ENCODE measurements at regions not wholly inside any gene's neighbourhood (a gene's known extent, or its start where the extent isn't known, plus 50 kb on each side); places are given as distances from the start of the nearest gene placed in this dataset.

- Histone ChIP-seq H3K4me3 (no peak overlapping the region), H3K36me3 (ENCODE audit: low read depth) (no peaks in the 10 kb centered on the region), H3K9me3 (no peaks in the 10 kb centered on the region), H3K4me1 (ENCODE audit: low read depth) (peaks cover 8% of the 10 kb centered on the region)
- no peak for DNase-seq
- TF ChIP-seq CTCF (IDR thresholded peaks at IDR 0.05): no peak
- intact Hi-C loops (cut with DNase I, micrococcal nuclease): no loop called here
- ATAC-seq: no peak
Observed at GRCh38 chr2:200226451-200227426, 79.8 kb upstream of the SPATS2L start.

DNA sequence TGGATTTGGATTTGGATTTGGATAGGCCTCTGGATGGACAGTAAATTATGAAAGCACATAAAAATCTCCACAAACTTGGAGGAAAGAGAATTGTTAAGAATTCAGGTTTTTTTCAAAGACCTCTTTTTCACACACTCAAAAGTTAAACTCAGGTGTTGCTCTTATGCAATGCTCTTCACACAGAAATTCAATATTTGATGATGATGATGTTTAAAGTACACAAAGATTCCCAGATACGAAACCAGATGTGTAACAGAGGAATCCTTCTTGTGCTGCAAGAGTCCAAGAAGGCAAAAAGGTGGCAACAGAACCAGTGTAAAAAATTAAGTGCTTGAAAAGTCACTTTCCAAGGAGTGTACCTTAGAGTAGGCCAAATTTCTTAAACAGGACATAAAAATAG is 75.8 kb upstream of the SPATS2L start:
- intact Hi-C loops (cut with DNase I, micrococcal nuclease): no loop called here
- Histone ChIP-seq H3K4me1 (ENCODE audit: low read depth) (no peaks in the 10 kb centered on the region), H3K4me3 (no peak overlapping the region), H3K36me3 (ENCODE audit: low read depth) (no peaks in the 10 kb centered on the region), H3K9me3 (no peaks in the 10 kb centered on the region)
- TF ChIP-seq CTCF (IDR thresholded peaks at IDR 0.05): no peak
- ATAC-seq (no peak), DNase-seq (no peak)

DNA sequence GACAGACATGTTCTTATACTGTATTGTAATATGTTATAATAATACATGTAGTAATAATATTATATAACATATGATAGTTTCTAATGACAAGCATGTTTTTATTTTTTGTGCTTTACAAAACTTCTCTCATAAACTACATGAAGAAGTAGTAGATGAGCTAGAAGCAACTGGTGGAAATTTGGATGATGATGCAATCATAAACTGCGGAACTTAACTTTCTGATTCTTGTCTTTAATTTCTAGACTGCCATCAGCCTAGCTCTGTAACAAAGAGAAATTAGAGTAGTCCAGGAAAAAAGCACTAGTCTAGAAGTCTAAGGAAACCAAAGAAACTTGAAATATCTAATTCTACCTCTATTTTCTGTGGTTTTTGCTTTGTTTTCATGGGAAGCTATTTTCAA is 71.0 kb upstream of the SPATS2L start:
- intact Hi-C loops (cut with DNase I, micrococcal nuclease): no loop called here
- ATAC-seq: no peak
- H3K4me1 ChIP-seq (ENCODE audit: low read depth): no peaks in the 10 kb centered on the region
- no peak for DNase-seq
- no peak for TF ChIP-seq CTCF (IDR thresholded peaks at IDR 0.05)
- H3K4me3 ChIP-seq: no peak overlapping the region
- H3K9me3 ChIP-seq: no peaks in the 10 kb centered on the region
- no peaks in the 10 kb centered on the region for H3K36me3 ChIP-seq (ENCODE audit: low read depth)

DNA sequence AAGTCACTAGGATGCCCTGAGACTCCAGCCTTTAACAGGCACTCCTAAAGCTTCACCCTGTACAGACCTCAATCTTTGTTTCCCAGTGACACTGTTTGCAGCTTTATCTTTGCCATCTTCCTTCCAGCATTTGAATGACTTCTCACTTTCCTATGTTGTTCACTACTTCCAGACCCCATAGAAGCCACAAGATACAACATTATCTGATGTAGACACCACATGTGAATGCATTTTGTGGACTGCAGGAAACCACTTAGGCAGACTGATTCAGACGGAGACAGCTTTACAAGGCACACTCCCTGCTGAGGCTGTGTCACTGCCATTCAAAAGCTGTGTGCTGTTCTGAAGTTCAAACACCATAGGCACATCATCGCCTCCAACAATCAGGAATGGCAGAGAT is 67.3 kb upstream of the SPATS2L start:
- ATAC-seq (no peak), DNase-seq (no peak)
- Histone ChIP-seq H3K9me3 (no peaks in the 10 kb centered on the region), H3K4me1 (ENCODE audit: low read depth) (no peaks in the 10 kb centered on the region), H3K4me3 (no peak overlapping the region), H3K36me3 (ENCODE audit: low read depth) (no peaks in the 10 kb centered on the region)
- intact Hi-C loops (cut with DNase I, micrococcal nuclease): no loop called here
- no peak for TF ChIP-seq CTCF (IDR thresholded peaks at IDR 0.05)

GRCh38 chr2:200242570-200242969 is 63.9 kb upstream of the SPATS2L start:
- no peak for TF ChIP-seq CTCF (IDR thresholded peaks at IDR 0.05)
- intact Hi-C loops (cut with DNase I, micrococcal nuclease): no loop called here
- Histone ChIP-seq H3K9me3 (no peaks in the 10 kb centered on the region), H3K4me3 (no peak overlapping the region), H3K36me3 (ENCODE audit: low read depth) (no peaks in the 10 kb centered on the region), H3K4me1 (ENCODE audit: low read depth) (no peaks in the 10 kb centered on the region)
- DNase-seq (no peak), ATAC-seq (no peak)
